NCI-H446 treated with DMSO at 0.1 percent for 48 hours (cell line): ENCODE measurements at regions not wholly inside any gene's neighbourhood (a gene's known extent, or its start where the extent isn't known, plus 50 kb on each side); places are given as distances from the start of the nearest gene placed in this dataset.

ENCODE experiments used
- DNase-seq: peaks from one replicate; lab custom pipeline; 2025; lab: John Stamatoyannopoulos, UW

GRCh38 chr17:51487947-51488346 lies 227.6 kb downstream of the UTP18 start:
- no peak for DNase-seq

DNA sequence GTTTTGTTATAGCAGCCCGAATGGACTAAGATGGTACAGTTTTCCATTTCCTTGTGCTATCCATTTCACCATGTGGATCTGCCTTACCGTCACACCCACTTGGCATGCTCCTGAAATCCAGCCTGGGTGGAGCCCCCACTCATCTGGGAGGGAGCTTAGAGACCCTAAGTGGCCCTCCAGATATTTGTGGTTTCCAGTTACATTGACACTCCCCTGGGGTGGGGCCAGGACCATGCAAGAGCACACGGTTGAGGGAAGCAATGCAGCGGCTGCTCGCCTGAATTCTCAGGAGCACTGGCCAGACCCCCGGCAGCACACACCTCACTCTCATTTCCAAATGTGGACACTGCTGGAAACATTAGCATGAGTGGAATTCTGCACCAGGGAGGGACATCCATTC lies 231.1 kb downstream of the UTP18 start:
- no peak for DNase-seq

DNA sequence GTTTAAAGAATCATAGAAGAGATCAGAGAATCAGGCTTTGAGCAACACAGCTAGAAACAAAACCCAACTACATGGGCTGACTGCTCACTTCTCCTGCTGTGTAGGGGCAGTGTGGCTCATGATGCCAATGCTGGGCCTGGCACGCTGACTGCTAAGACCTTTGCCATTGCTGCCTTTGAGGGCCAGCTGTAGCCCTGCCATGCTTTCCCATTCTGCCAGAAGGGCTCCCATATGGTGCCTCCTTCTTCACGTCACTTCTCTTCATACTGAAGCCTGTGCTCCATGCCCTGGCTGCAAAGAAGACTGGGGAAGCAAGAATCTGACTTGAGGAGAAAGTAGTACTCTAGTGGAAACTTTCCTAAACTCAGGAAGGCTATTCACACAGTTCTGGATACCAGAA lies 232.9 kb downstream of the UTP18 start:
- no peak for DNase-seq

DNA sequence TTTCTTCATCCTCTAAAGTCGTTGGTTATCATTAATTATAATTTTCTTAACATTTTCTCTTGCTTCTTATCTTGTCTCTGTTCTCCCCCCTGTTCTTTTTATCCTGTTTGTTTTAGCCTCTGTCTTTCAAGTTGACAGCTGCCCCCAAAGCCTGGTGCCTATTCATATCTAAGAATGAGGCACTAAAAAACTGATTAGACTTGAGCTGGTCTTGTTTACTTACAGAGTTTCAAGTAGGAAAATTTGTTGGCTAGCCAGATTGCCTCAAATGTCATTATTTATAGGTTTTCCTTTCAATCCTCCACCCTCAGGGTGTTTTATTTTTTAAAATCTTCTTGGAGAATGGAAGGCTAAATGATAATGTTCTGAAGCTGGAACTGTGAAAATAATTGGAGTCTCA lies 236.0 kb downstream of the UTP18 start:
- DNase-seq, result no peak

DNA sequence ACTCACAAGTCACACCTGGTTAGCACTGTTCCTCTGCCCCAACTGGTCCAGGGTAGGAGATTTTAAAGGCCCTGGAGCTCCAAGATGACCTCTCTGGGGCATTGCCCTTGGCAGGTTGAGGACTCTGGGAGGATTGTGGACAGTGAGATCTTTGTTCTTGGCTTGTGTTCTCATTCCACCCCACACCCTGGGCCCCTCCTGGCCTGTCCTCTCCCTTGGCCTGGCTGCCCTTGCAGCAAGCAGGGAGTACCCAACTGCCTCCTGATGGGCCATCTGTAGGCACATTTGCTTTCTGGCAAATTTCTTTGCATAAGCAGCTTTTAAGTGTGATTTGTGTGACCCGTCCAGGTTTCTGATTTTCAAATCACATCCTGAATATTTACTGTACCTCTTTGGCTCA lies 239.6 kb downstream of the UTP18 start:
- no peak for DNase-seq

GRCh38 chr17:51500454-51500853 lies 240.1 kb downstream of the UTP18 start:
- peak; percentile 86 for DNase-seq

- no peak for DNase-seq
Observed at GRCh38 chr17:51505450-51505849, 245.1 kb downstream of the UTP18 start.

- peak; percentile 84 for DNase-seq
Observed at GRCh38 chr17:51507444-51507843, 247.1 kb downstream of the UTP18 start.

GRCh38 chr17:51508048-51508447 lies 247.7 kb downstream of the UTP18 start:
- DNase-seq, result peak; percentile 33

GRCh38 chr17:51510940-51511339 lies 250.6 kb downstream of the UTP18 start:
- DNase-seq, result no peak

- no peak for DNase-seq
Observed at GRCh38 chr17:51512220-51512907, 252.0 kb downstream of the UTP18 start.

DNA sequence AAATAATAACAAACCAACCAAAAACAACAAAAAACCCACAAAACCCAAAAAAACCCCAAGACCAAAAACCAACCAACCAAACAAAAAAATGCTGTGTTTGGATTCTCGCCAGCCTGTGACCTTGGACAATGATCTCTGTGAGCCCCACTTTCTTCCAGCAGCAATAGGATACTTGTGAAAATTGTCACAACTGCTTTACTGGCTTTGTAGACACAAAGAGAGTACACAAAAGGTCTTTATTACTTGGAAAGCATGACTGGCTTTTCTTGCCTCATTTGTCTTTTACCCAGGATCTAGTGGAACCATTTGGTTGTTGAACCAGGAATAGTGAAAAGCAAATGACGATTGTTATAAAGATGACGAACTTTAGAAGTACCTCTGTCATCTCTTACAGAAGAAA lies 256.6 kb downstream of the UTP18 start:
- DNase-seq, result no peak

- DNase-seq, result no peak
Observed at GRCh38 chr17:51524524-51524923, 264.2 kb downstream of the UTP18 start.

GRCh38 chr17:51526507-51526906 lies 266.2 kb downstream of the UTP18 start:
- DNase-seq, result no peak

- no peak for DNase-seq
Observed at GRCh38 chr17:51527225-51527982, 267.1 kb downstream of the UTP18 start.

- DNase-seq, result no peak
Observed at GRCh38 chr17:51528111-51528510, 267.8 kb downstream of the UTP18 start.

- DNase-seq, result no peak
Observed at GRCh38 chr17:51533219-51533618, 272.9 kb downstream of the UTP18 start.

GRCh38 chr17:51533821-51534220 lies 273.5 kb downstream of the UTP18 start:
- DNase-seq, result no peak

- no peak for DNase-seq
Observed at GRCh38 chr17:51536627-51537026, 276.3 kb downstream of the UTP18 start.

DNA sequence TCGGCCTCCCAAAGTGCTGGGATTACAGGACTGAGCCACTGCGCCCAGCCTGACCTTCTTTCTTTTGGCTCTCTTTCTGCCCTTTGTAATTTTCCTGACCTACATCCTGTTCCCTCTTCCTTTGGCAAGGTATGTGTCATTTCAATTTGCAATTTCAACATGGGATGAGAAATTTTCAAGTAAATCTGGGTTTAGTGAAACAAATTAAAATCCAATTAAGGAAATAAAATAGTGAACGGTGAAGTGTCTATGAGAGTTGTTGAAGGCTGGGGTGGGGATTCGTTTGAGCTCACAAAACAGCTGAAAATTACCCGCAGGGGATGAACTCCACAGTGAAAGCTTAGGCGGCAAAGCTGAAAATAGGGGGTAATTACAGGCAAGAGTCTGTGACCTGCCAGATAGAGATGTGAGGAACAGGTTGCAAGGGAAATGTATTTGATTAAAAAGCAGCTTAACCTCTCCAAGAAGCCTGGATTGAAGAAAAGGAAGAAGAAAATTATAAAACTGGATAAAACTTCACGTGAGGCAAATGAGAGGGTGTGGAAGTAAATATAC lies 277.7 kb downstream of the UTP18 start:
- no peak for DNase-seq

- DNase-seq, result no peak
Observed at GRCh38 chr17:51540151-51540550, 279.8 kb downstream of the UTP18 start.

DNA sequence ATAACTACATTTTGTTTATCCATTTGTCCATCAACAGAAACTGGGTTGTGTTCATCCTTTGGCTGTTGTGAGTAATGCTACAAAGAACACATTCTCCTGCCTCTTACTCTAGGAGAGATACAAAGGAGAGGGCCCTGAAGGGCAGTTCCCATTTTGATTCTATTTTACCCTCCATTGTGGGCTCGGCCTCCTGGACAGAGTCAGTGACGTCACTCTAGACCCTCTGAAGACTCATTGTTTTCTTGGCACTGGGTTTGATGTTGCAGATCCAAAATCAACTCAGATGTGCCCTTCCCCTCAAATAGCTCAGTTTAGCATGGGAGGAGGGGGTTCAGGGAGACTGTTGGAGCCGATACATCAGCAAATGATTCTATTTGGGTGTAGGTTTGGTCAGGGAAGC lies 280.9 kb downstream of the UTP18 start:
- no peak for DNase-seq

DNA sequence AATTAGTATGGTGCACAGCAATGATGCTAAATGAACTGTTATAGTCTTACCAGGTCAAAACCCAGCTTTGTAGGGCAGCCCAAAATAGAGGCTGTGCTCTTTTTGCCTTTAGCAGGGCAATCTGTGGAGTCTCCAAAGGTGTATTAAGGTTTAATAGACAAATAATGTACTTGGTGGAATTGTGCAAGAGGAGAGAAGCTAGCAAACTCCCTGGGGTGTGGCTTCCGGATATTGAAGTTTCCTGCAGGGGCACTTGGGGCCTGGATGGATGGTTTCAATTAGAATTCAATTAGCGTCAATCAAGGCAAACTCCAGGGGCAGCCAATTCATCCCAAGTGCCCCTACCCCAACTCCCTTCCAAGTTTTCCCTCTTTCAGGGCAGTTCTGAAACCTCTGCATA lies 285.8 kb downstream of the UTP18 start:
- DNase-seq, result no peak
